Endodermal cell (in vitro differentiated cells): ENCODE measurements at regions not wholly inside any gene's neighbourhood (a gene's known extent, or its start where the extent isn't known, plus 50 kb on each side); places are given as distances from the start of the nearest gene placed in this dataset.

Experiments
- DNase-seq: peaks from one replicate; pipeline ENCODE4 v3.0.0-alpha.2; 2017
- H3K27ac ChIP-seq: 2 replicates; pipeline ENCODE4 v1.5.1; 2013; ENCODE audit warnings: mild to moderate bottlenecking, low read depth, low read length, moderate library complexity
- H3K27me3 ChIP-seq: 2 replicates; pipeline ENCODE4 v1.6.1; 2013; ENCODE audit warnings: mild to moderate bottlenecking, low read length, moderate library complexity; ENCODE audit not compliant: insufficient read depth, control insufficient read depth, poor library complexity, severe bottlenecking
- H3K36me3 ChIP-seq: 2 replicates; pipeline ENCODE4 v1.7.0; 2013; ENCODE audit warnings: mild to moderate bottlenecking, low read length, moderate library complexity; ENCODE audit not compliant: control insufficient read depth, insufficient read depth
- H3K4me1 ChIP-seq: one replicate; pipeline ENCODE4 v1.7.0; 2013; ENCODE audit warnings: low read length; ENCODE audit not compliant: control insufficient read depth, insufficient read depth
- H3K4me3 ChIP-seq: 2 replicates; pipeline ENCODE4 v1.5.1; 2013; ENCODE audit warnings: mild to moderate bottlenecking, low read length, moderate library complexity
- H3K9ac ChIP-seq: 2 replicates; pipeline ENCODE4 v1.6.1; 2013; ENCODE audit warnings: mild to moderate bottlenecking, low read length, moderate library complexity; ENCODE audit not compliant: poor library complexity, severe bottlenecking; ENCODE audit errors: extremely low read depth
- H3K9me3 ChIP-seq: 2 replicates; pipeline ENCODE4 v1.6.1; 2013; ENCODE audit warnings: mild to moderate bottlenecking, low read length, moderate library complexity; ENCODE audit not compliant: control insufficient read depth
- H3K27ac Mint-ChIP-seq: 2 replicates; pipeline ENCODE4 v1.8.0; 2020; ENCODE audit warnings: mixed read lengths
- H3K27me3 Mint-ChIP-seq: 2 replicates; pipeline ENCODE4 v1.8.0; 2021; ENCODE audit warnings: mild to moderate bottlenecking, mixed read lengths; ENCODE audit not compliant: insufficient read depth
- H3K36me3 Mint-ChIP-seq: 2 replicates; pipeline ENCODE4 v1.8.0; 2020; ENCODE audit warnings: low read depth, mixed read lengths
- H3K4me1 Mint-ChIP-seq: 2 replicates; pipeline ENCODE4 v1.8.0; 2020; ENCODE audit warnings: mixed read lengths
- H3K4me3 Mint-ChIP-seq: 2 replicates; pipeline ENCODE4 v1.8.0; 2020; ENCODE audit warnings: mild to moderate bottlenecking, moderate library complexity, mixed read lengths
- H3K9me3 Mint-ChIP-seq: 2 replicates; pipeline ENCODE4 v1.8.0; 2020; ENCODE audit warnings: mild to moderate bottlenecking, mixed read lengths
- WGBS, 2 experiments: methylation state at CpG; one replicate each; pipeline versions ENCODE4 v1.1.5 to v1.1.7; 2013; ENCODE audit warnings: missing lambda C conversion rate in 2 of 2, mixed read lengths in 1 of 2; ENCODE audit not compliant: insufficient coverage in 1 of 2, insufficient read length in 1 of 2; 5-methylcytosine and 5-hydroxymethylcytosine counted together
- TF ChIP-seq, protein P1 (sequence below): fragments of 200-600 bp; sonication (generic); conservative IDR thresholded peaks from 2 replicates; pipeline ENCODE4 v1.5.0; 2021; ENCODE audit warnings: antibody characterized with exemption, mild to moderate bottlenecking

- Mint-ChIP-seq H3K36me3 (no peaks in the 10 kb centered on the region), H3K4me1 (no peaks in the 10 kb centered on the region), H3K4me3 (no peak overlapping the region), H3K27ac (no peak overlapping the region), H3K9me3 (no peaks in the 10 kb centered on the region), H3K27me3 (no peaks in the 10 kb centered on the region)
- no peak overlapping the region for H3K27ac ChIP-seq
- DNase-seq = no peak
- no peaks in the 10 kb centered on the region for H3K27me3 ChIP-seq
- H3K4me3 ChIP-seq = no peak overlapping the region
- H3K9me3 ChIP-seq = no peaks in the 10 kb centered on the region
- no peaks in the 10 kb centered on the region for H3K4me1 ChIP-seq
- no peaks in the 10 kb centered on the region for H3K36me3 ChIP-seq
- H3K9ac ChIP-seq = no peak overlapping the region
- TF ChIP-seq, protein P1, sequence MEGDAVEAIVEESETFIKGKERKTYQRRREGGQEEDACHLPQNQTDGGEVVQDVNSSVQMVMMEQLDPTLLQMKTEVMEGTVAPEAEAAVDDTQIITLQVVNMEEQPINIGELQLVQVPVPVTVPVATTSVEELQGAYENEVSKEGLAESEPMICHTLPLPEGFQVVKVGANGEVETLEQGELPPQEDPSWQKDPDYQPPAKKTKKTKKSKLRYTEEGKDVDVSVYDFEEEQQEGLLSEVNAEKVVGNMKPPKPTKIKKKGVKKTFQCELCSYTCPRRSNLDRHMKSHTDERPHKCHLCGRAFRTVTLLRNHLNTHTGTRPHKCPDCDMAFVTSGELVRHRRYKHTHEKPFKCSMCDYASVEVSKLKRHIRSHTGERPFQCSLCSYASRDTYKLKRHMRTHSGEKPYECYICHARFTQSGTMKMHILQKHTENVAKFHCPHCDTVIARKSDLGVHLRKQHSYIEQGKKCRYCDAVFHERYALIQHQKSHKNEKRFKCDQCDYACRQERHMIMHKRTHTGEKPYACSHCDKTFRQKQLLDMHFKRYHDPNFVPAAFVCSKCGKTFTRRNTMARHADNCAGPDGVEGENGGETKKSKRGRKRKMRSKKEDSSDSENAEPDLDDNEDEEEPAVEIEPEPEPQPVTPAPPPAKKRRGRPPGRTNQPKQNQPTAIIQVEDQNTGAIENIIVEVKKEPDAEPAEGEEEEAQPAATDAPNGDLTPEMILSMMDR = no peak
- WGBS, 2 experiments = 91 to 94% methylated on average over 1 of the region's 1 CpG
Measured at GRCh38 chr6:81088145-81088544, 664.3 kb downstream of the TENT5A start.

DNA sequence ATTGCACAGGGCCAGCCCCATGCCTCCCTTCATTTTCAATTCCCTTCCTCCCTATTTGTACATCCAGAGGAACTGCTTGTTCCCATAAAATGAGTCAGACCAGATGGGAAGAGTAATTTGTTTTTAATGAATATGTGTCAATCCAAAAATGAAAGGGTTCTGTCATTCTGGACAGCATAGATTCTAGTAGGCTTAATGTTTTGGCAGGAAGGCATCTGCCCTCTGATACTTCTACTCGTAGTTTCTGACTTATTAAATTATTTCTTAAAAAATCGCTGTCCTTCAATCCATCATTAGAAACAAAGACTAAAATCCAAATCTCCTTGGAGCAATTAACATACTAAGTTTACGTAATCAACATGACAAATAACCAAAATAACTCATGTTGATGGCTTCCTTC is 665.5 kb downstream of the TENT5A start:
- no peaks in the 10 kb centered on the region for H3K27me3 ChIP-seq
- H3K4me3 ChIP-seq = no peak overlapping the region
- no peaks in the 10 kb centered on the region for H3K27me3 Mint-ChIP-seq
- 74 to 87% methylated on average over 3 of the region's 3 CpGs for WGBS, 2 experiments
- H3K36me3 ChIP-seq = no peaks in the 10 kb centered on the region
- H3K4me1 ChIP-seq = no peaks in the 10 kb centered on the region
- TF ChIP-seq, protein P1 = no peak
- H3K36me3 Mint-ChIP-seq = no peaks in the 10 kb centered on the region
- H3K4me1 Mint-ChIP-seq = no peaks in the 10 kb centered on the region
- no peak overlapping the region for H3K9ac ChIP-seq
- H3K27ac ChIP-seq = no peak overlapping the region
- no peak overlapping the region for H3K27ac Mint-ChIP-seq
- no peak for DNase-seq
- H3K4me3 Mint-ChIP-seq = no peak overlapping the region
- H3K9me3 Mint-ChIP-seq = no peaks in the 10 kb centered on the region
- H3K9me3 ChIP-seq = no peaks in the 10 kb centered on the region

DNA sequence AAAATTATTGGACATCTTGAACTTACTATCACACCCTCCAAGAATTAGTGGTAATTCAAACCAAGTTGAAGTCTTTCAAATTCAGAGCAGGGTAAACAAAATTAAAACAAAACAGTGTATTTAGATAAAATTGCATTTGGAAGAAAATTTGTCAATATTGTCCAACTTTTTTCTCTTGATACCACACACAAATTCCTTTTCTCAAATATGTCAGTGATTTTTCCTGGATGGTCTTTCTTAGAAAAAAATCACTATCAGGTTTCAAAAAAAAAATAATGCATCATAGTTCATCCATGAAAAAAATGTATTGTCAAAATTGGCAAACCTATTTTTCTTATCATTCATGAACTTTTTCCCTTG is 667.1 kb downstream of the TENT5A start:
- DNase-seq = no peak
- no peaks in the 10 kb centered on the region for H3K36me3 ChIP-seq
- no peak overlapping the region for H3K27ac Mint-ChIP-seq
- no peaks in the 10 kb centered on the region for H3K36me3 Mint-ChIP-seq
- no peaks in the 10 kb centered on the region for H3K9me3 ChIP-seq
- TF ChIP-seq, protein P1 = no peak
- no peaks in the 10 kb centered on the region for H3K27me3 Mint-ChIP-seq
- no peak overlapping the region for H3K27ac ChIP-seq
- H3K4me3 Mint-ChIP-seq = no peak overlapping the region
- no peaks in the 10 kb centered on the region for H3K4me1 Mint-ChIP-seq
- no peaks in the 10 kb centered on the region for H3K27me3 ChIP-seq
- H3K4me3 ChIP-seq = no peak overlapping the region
- no peaks in the 10 kb centered on the region for H3K4me1 ChIP-seq
- no peak overlapping the region for H3K9ac ChIP-seq
- H3K9me3 Mint-ChIP-seq = no peaks in the 10 kb centered on the region
